NCI-H2171 (cell line): ENCODE measurements at regions not wholly inside any gene's neighbourhood (a gene's known extent, or its start where the extent isn't known, plus 50 kb on each side); places are given as distances from the start of the nearest gene placed in this dataset.

Experiments
- DNase-seq: peaks from one replicate; lab custom pipeline; 2025; lab: John Stamatoyannopoulos, UW

GRCh38 chrX:20863649-20864048 lies 510.6 kb upstream of the CNKSR2 start:
- peak; percentile 47 for DNase-seq

- no peak for DNase-seq
These were observed 513.1 kb upstream of the CNKSR2 start for GRCh38 chrX:20861113-20861512.

GRCh38 chrX:20857746-20858145 lies 516.5 kb upstream of the CNKSR2 start:
- DNase-seq, result no peak

- DNase-seq, result no peak
These were observed 535.7 kb upstream of the CNKSR2 start for GRCh38 chrX:20838477-20838876.

GRCh38 chrX:20829665-20830491 lies 544.3 kb upstream of the CNKSR2 start:
- DNase-seq, result no peak

- no peak for DNase-seq
These were observed 548.2 kb upstream of the CNKSR2 start for GRCh38 chrX:20825984-20826383.

GRCh38 chrX:20803971-20804370 lies 537.3 kb upstream of the RPS6KA3 start:
- DNase-seq, result no peak

GRCh38 chrX:20802036-20802435 lies 535.3 kb upstream of the RPS6KA3 start:
- no peak for DNase-seq

- DNase-seq, result no peak
These were observed 529.7 kb upstream of the RPS6KA3 start for GRCh38 chrX:20796450-20796849.

GRCh38 chrX:20789103-20789502 lies 522.4 kb upstream of the RPS6KA3 start:
- DNase-seq, result no peak

- no peak for DNase-seq
These were observed 500.6 kb upstream of the RPS6KA3 start for GRCh38 chrX:20767346-20767745.

- DNase-seq, result no peak
These were observed 489.9 kb upstream of the RPS6KA3 start for GRCh38 chrX:20756585-20756984.

GRCh38 chrX:20753076-20753475 lies 486.4 kb upstream of the RPS6KA3 start:
- no peak for DNase-seq

- no peak for DNase-seq
These were observed 480.0 kb upstream of the RPS6KA3 start for GRCh38 chrX:20746690-20747089.

- peak; percentile 36 for DNase-seq
These were observed 476.3 kb upstream of the RPS6KA3 start for GRCh38 chrX:20743046-20743445.

- DNase-seq, result no peak
These were observed 475.4 kb upstream of the RPS6KA3 start for GRCh38 chrX:20742106-20742505.

- DNase-seq, result no peak
These were observed 473.7 kb upstream of the RPS6KA3 start for GRCh38 chrX:20740443-20740842.

- DNase-seq, result no peak
These were observed 472.5 kb upstream of the RPS6KA3 start for GRCh38 chrX:20739038-20739745.

GRCh38 chrX:20729416-20729815 lies 462.7 kb upstream of the RPS6KA3 start:
- no peak for DNase-seq

- no peak for DNase-seq
These were observed 460.7 kb upstream of the RPS6KA3 start for GRCh38 chrX:20727447-20727846.

GRCh38 chrX:20720954-20721626 lies 454.4 kb upstream of the RPS6KA3 start:
- no peak for DNase-seq

GRCh38 chrX:20718592-20719380 lies 452.1 kb upstream of the RPS6KA3 start:
- DNase-seq, result no peak
